Breast epithelium (tissue), 4 donors: ENCODE measurements at regions not wholly inside any gene's neighbourhood (a gene's known extent, or its start where the extent isn't known, plus 50 kb on each side); places are given as distances from the start of the nearest gene placed in this dataset.

ENCODE experiments used
- DNase-seq, 2 donors: peaks; one replicate each; pipeline ENCODE4 v3.0.0-alpha.2; 2019; ENCODE audit warnings: low spot score in 2 of 2
- H3K27ac ChIP-seq, 2 donors: fragments of 200-600 bp; sonication (generic) in 1 of 2; one replicate each; pipeline ENCODE4 v1.5.1; 2016 to 2019; ENCODE audit warnings: mild to moderate bottlenecking in 1 of 2
- H3K27me3 ChIP-seq, 2 donors: fragments of 200-600 bp; sonication (generic) in 1 of 2; one replicate each; pipeline versions ENCODE4 v1.5.1 to v1.6.0; 2017 to 2019; ENCODE audit warnings: control low read depth in 1 of 2, mild to moderate bottlenecking in 1 of 2
- H3K36me3 ChIP-seq: fragments of 200-600 bp; one replicate; pipeline ENCODE4 v1.5.1; 2019
- H3K4me1 ChIP-seq, 2 donors: fragments of 200-600 bp; sonication (generic); one replicate each; pipeline ENCODE4 v1.5.1; 2016 to 2019; ENCODE audit warnings: control low read depth in 1 of 2
- H3K4me3 ChIP-seq, 3 donors: fragments of 200-600 bp; sonication (generic); 1 replicate in 2 of 3; 2 replicates in 1 of 3; pipeline ENCODE4 v1.5.1; 2016 to 2019; ENCODE audit warnings: mild to moderate bottlenecking in 3 of 3, moderate library complexity in 2 of 3
- H3K9me3 ChIP-seq, 2 donors: fragments of 200-600 bp; sonication (generic) in 1 of 2; one replicate each; pipeline ENCODE4 v1.5.1; 2016 to 2019; ENCODE audit warnings: control low read depth in 1 of 2
- POLR2A ChIP-seq: fragments of 450-650 bp; IDR thresholded peaks from one replicate; pipeline ENCODE4 v1.6.1; 2016; ENCODE audit warnings: antibody characterized with exemption, mild to moderate bottlenecking, moderate library complexity
- POLR2AphosphoS5 ChIP-seq, 3 donors: sonication (generic); formaldehyde crosslinking; IDR thresholded peaks; one replicate each; pipeline ENCODE4 v1.6.1; 2017; ENCODE audit warnings: antibody characterized with exemption in 3 of 3
- intact Hi-C: fragments of 100-400 bp; cut with DNase I; formaldehyde crosslinking; loops from one replicate; pipeline ENCODE4 v1.15.1; 2023; ENCODE audit warnings: low total_unique reads
- TF ChIP-seq, protein P1 (sequence below), 3 donors: fragments of 450-650 bp; IDR thresholded peaks; one replicate each; pipeline ENCODE4 v1.5.1; 2016 to 2017; ENCODE audit warnings: antibody characterized with exemption in 3 of 3, mild to moderate bottlenecking in 3 of 3, moderate library complexity in 3 of 3

GRCh38 chr12:125525879-125526278, 460.6 kb downstream of the AACS start:
- Histone ChIP-seq H3K27me3 (peaks cover 0 to 4% of the 10 kb centered on the region in 2 donors), H3K4me1 (no peaks in the 10 kb centered on the region), H3K4me3 (no peak overlapping the region), H3K36me3 (no peaks in the 10 kb centered on the region), H3K9me3 (peaks cover 10 to 21% of the 10 kb centered on the region in 2 donors), H3K27ac (no peak overlapping the region)
- no peak for DNase-seq
- TF ChIP-seq, protein P1, sequence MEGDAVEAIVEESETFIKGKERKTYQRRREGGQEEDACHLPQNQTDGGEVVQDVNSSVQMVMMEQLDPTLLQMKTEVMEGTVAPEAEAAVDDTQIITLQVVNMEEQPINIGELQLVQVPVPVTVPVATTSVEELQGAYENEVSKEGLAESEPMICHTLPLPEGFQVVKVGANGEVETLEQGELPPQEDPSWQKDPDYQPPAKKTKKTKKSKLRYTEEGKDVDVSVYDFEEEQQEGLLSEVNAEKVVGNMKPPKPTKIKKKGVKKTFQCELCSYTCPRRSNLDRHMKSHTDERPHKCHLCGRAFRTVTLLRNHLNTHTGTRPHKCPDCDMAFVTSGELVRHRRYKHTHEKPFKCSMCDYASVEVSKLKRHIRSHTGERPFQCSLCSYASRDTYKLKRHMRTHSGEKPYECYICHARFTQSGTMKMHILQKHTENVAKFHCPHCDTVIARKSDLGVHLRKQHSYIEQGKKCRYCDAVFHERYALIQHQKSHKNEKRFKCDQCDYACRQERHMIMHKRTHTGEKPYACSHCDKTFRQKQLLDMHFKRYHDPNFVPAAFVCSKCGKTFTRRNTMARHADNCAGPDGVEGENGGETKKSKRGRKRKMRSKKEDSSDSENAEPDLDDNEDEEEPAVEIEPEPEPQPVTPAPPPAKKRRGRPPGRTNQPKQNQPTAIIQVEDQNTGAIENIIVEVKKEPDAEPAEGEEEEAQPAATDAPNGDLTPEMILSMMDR (IDR thresholded peaks at IDR 0.05) = no peak
- intact Hi-C loops = no loop called here

DNA sequence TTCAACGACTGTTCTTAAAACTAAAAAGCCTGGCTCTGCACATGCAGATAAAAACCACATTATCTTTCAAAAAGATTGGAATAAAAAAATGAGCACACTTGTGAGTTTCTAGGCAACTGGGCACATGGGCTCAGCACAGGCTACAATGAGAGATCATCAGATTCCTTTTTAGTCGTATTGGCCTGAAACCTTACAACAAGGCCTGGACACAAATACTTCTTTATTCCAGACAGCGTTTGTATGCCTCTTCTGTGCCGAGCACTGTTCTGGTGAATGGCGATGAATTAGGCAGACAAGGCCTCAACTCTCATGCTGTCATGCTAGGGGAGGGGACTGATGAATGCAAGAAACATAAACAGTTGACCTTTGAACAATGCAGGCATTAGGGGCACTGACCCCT, 463.0 kb downstream of the AACS start:
- Histone ChIP-seq H3K9me3 (peaks cover 3 to 6% of the 10 kb centered on the region in 2 donors), H3K27ac (no peak overlapping the region), H3K36me3 (no peaks in the 10 kb centered on the region), H3K4me1 (no peaks in the 10 kb centered on the region), H3K27me3 (peaks cover 0 to 11% of the 10 kb centered on the region in 2 donors), H3K4me3 (no peak overlapping the region)
- intact Hi-C loops = no loop called here
- no peak for DNase-seq
- TF ChIP-seq, protein P1 (IDR thresholded peaks at IDR 0.05) = no peak
- TF ChIP-seq POLR2A = no peak
- TF ChIP-seq POLR2AphosphoS5 (IDR thresholded peaks at IDR 0.05) = no peak

GRCh38 chr12:125530201-125530600, 465.0 kb downstream of the AACS start:
- H3K4me1 ChIP-seq = no peaks in the 10 kb centered on the region
- TF ChIP-seq, protein P1 (IDR thresholded peaks at IDR 0.05) = no peak
- TF ChIP-seq POLR2AphosphoS5 (IDR thresholded peaks at IDR 0.05) = no peak
- H3K27me3 ChIP-seq = peaks cover 0 to 14% of the 10 kb centered on the region in 2 donors
- DNase-seq = no peak
- H3K36me3 ChIP-seq = no peaks in the 10 kb centered on the region
- H3K9me3 ChIP-seq = no peaks in the 10 kb centered on the region
- intact Hi-C loops = no loop called here
- H3K4me3 ChIP-seq = no peak overlapping the region
- no peak overlapping the region for H3K27ac ChIP-seq

DNA sequence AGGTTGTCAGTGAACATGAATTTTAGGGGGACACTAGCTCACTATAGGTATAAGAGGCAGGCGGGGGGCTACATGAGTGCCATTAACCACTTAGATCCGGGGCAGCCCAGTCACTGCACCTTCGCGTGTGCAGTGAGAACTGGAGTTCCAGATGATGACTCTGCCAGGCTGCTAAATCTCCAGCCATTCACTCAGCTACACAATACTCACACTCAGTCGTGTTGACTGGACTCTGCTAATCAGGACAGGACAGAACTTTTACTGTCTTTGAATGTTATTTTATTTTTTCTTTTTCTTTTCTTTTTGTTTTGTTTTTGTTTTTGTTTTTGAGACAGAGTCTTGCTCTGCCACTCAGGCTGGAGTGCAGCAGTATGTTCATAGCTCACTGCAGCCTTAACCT, 465.6 kb downstream of the AACS start:
- intact Hi-C loops = no loop called here
- H3K36me3 ChIP-seq = no peaks in the 10 kb centered on the region
- H3K4me1 ChIP-seq = no peaks in the 10 kb centered on the region
- H3K9me3 ChIP-seq = no peaks in the 10 kb centered on the region
- H3K27ac ChIP-seq = no peak overlapping the region
- peaks cover 0 to 14% of the 10 kb centered on the region in 2 donors for H3K27me3 ChIP-seq
- TF ChIP-seq POLR2AphosphoS5 (IDR thresholded peaks at IDR 0.05) = no peak
- TF ChIP-seq, protein P1 (IDR thresholded peaks at IDR 0.05) = no peak
- TF ChIP-seq POLR2A = no peak
- DNase-seq = no peak
- no peak overlapping the region for H3K4me3 ChIP-seq

GRCh38 chr12:125531574-125531973, 466.3 kb downstream of the AACS start:
- no peaks in the 10 kb centered on the region for H3K4me1 ChIP-seq
- no peak overlapping the region for H3K4me3 ChIP-seq
- peaks cover 0 to 14% of the 10 kb centered on the region in 2 donors for H3K27me3 ChIP-seq
- TF ChIP-seq, protein P1 (IDR thresholded peaks at IDR 0.05) = no peak
- TF ChIP-seq POLR2AphosphoS5 (IDR thresholded peaks at IDR 0.05) (no peak), POLR2A (no peak)
- no peaks in the 10 kb centered on the region for H3K9me3 ChIP-seq
- DNase-seq = no peak
- intact Hi-C loops = no loop called here
- no peaks in the 10 kb centered on the region for H3K36me3 ChIP-seq
- H3K27ac ChIP-seq = no peak overlapping the region
